Gastroesophageal sphincter (tissue), 3 donors: ENCODE measurements at regions not wholly inside any gene's neighbourhood (a gene's known extent, or its start where the extent isn't known, plus 50 kb on each side); places are given as distances from the start of the nearest gene placed in this dataset.
"Not testable (repeated sequence)": the region's sequence is repeated elsewhere in the genome, so short reads cannot be mapped to it uniquely, and the experiment has no call there.

Experiments used
- CTCF ChIP-seq, 4 experiments: fragments of 200-600 bp in 2 of 4; fragments of 450-650 bp in 2 of 4; sonication (generic) in 1 of 4; IDR thresholded peaks; one replicate each; pipeline ENCODE4 v1.5.1; 2017 to 2019; ENCODE audit warnings: antibody characterized with exemption in 4 of 4, mild to moderate bottlenecking in 2 of 4, moderate library complexity in 2 of 4
- POLR2AphosphoS5 ChIP-seq: sonication (generic); formaldehyde crosslinking; IDR thresholded peaks from one replicate; pipeline ENCODE4 v1.6.1; 2017; ENCODE audit warnings: antibody characterized with exemption

DNA sequence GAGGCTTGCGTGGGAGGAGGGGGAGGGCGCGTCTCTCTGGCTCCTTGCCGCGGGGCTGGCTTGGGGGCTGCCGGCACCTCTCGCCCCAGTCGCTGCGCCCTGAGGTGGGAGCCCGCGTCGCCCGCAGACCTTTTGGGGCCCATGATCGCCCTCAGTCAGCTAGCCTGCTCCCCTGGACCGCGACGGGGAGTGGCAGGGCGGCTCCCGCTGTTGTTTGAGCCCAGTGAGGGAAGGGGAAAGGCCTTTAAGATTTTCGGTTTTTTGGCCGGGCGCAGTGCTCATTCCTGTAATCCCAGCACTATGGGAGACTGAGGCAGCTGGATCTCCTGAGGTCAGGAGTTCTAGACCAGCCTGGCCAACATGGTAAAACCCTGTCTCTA, 62.4 kb upstream of the GOLGA6L4 start:
- not testable (repeated sequence) for TF ChIP-seq POLR2AphosphoS5; CTCF (IDR thresholded peaks at IDR 0.05)
